ENCODE measurements at regions not wholly inside any gene's neighbourhood (a gene's known extent, or its start where the extent isn't known, plus 50 kb on each side); places are given as distances from the start of the nearest gene placed in this dataset.

DNA sequence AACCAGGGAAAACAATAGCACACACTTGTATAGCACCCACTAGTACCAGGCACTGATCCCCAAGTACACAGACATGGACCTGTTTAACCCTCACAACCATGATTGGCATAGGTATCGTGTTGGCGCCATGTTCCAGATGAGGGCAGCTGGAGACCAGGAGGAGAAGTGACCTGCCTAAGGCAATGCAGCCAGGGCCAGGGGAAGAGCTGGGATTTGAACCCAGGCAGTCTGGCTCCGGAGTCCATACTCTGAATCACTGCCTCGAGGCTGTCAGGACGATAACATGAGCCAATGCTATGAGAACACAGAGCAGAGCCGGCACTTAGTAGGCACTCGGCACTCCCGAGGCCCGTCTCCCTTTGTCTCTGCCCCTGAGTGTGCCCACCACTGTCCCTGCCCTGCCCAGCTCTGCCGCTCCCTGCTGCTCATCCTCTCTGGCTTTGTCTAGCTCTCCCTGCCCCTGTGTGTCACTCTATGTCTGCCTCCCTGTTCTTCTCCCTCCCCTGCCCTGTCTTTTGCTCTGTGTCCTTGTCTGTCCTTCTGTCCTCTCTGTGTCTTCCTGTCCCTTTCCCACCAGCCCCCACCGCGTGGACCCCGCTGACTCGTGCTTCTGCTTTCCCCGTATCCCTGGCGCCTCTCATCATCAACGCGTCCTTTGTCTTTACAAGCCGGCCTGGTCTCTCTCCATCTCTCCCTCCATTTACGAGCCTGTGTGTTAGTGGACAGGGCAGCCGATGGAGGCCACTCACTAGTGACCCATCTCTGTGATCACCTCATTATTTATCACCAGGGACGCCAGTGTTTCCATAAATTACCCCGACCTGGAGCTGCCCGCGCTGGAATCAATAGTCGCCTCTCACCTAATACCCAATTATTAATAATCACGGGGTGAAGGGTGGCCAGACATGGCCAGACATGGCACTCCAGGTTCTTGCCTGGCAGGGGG, 99.4 kb upstream of the MVB12B start:
- POLR2A ChIA-PET, result no interaction called here
- Histone ChIP-seq H3K27ac (ENCODE audit: control insufficient read depth, insufficient read depth) (no peak overlapping the region), H3K27me3 (replicated peaks in 1 of 2; ENCODE audit: control insufficient read depth in 2 of 2, insufficient read depth in 2 of 2, low read length in 1 of 2) (peaks cover 0 to 2% of the 10 kb centered on the region in 2 experiments; a peak in 1 of 4 replicates), H3K4me1 (ENCODE audit: control insufficient read depth, insufficient read depth, low read length) (no peaks in the 10 kb centered on the region), H2AFZ (ENCODE audit: control insufficient read depth, low read depth, low read length) (no peak overlapping the region), H3K79me2 (ENCODE audit: control insufficient read depth, insufficient read depth, low read length) (no peaks in the 10 kb centered on the region), H3K36me3 (ENCODE audit: control insufficient read depth in 2 of 2, insufficient read depth in 2 of 2, low read length in 1 of 2) (no peaks in the 10 kb centered on the region), H3K9ac (ENCODE audit: control insufficient read depth, insufficient read depth, low read length) (no peak overlapping the region), H3K9me3 (replicated peaks; ENCODE audit: control insufficient read depth, insufficient read depth, low read length) (no peaks in the 10 kb centered on the region; the same call in 2 of the 3 replicates), H3K4me3 (no peak overlapping the region), H3K4me2 (ENCODE audit: control insufficient read depth, insufficient read depth) (no peak overlapping the region), H4K20me1 (ENCODE audit: control insufficient read depth, insufficient read depth) (no peaks in the 10 kb centered on the region)
- BruUV-seq (replicated peaks), result no TSS peak
- CTCF ChIA-PET, result interaction anchor here (0.7 kb wide), 1 partner anchor 771 kb away, joined by 3 read pairs; no protein-coding TSS in a partner anchor
- FAIRE-seq (no peak), ATAC-seq (no peak), DNase-seq (ENCODE audit: low read depth, low spot score) (no peak)
- SMC1A ChIA-PET (ENCODE audit: uncharacterized antibody, unreplicated experiment), result no interaction called here
- RAD21 ChIA-PET (ENCODE audit: unreplicated experiment), result no interaction called here
- 46% methylated on average over 27 of the region's 27 CpGs for whole genome bisulfite sequencing (ENCODE audit: insufficient coverage, insufficient replicate concordance, low lambda C conversion rate, missing lambda C conversion rate)
- intact Hi-C loops (cut with micrococcal nuclease; ENCODE audit: unreplicated experiment) (no loop called here), in situ Hi-C loops (cut with MboI) (loop anchor here (10.0 kb wide), 1 partner anchor 672 kb away; no protein-coding TSS in a partner anchor)
- TF ChIP-seq, protein P1, sequence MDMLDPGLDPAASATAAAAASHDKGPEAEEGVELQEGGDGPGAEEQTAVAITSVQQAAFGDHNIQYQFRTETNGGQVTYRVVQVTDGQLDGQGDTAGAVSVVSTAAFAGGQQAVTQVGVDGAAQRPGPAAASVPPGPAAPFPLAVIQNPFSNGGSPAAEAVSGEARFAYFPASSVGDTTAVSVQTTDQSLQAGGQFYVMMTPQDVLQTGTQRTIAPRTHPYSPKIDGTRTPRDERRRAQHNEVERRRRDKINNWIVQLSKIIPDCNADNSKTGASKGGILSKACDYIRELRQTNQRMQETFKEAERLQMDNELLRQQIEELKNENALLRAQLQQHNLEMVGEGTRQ (IDR thresholded peaks at IDR 0.05; ENCODE audit: borderline replicate concordance, low read depth, low read length), result no peak
- TF ChIP-seq TBL1XR1 (IDR thresholded peaks at IDR 0.05; ENCODE audit: low read depth, low read length), result no peak
- TF ChIP-seq, protein P2, sequence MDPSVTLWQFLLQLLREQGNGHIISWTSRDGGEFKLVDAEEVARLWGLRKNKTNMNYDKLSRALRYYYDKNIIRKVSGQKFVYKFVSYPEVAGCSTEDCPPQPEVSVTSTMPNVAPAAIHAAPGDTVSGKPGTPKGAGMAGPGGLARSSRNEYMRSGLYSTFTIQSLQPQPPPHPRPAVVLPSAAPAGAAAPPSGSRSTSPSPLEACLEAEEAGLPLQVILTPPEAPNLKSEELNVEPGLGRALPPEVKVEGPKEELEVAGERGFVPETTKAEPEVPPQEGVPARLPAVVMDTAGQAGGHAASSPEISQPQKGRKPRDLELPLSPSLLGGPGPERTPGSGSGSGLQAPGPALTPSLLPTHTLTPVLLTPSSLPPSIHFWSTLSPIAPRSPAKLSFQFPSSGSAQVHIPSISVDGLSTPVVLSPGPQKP (IDR thresholded peaks at IDR 0.05; ENCODE audit: low read depth, low read length), result no peak
- TF ChIP-seq PAX8 (IDR thresholded peaks at IDR 0.05), result no peak
- TF ChIP-seq RFX5 (IDR thresholded peaks at IDR 0.05; ENCODE audit: low read depth, low read length), result no peak
- TF ChIP-seq NBN (IDR thresholded peaks at IDR 0.05), result no peak
- TF ChIP-seq TCF3 (IDR thresholded peaks at IDR 0.05; ENCODE audit: borderline replicate concordance, insufficient read depth, low read depth, low read length), result no peak
- no peak for TF ChIP-seq MEF2A (IDR thresholded peaks at IDR 0.05; ENCODE audit: insufficient read depth, low read depth, low read length)
- TF ChIP-seq EGR1 (IDR thresholded peaks at IDR 0.05; ENCODE audit: borderline replicate concordance in 1 of 2, low read depth in 2 of 2, low read length in 2 of 2), result no peak
- no peak for TF ChIP-seq IKZF1 (conservative IDR thresholded peaks at IDR 0.05)
- no peak for TF ChIP-seq ZZZ3 (IDR thresholded peaks at IDR 0.05; ENCODE audit: control insufficient read depth, insufficient read length, low read depth)
- TF ChIP-seq FOXM1 (IDR thresholded peaks at IDR 0.05; ENCODE audit: low read depth, low read length), result no peak
- no peak for TF ChIP-seq NFYB (IDR thresholded peaks at IDR 0.05; ENCODE audit: insufficient read depth, low read depth, low read length)
- no peak for TF ChIP-seq CBFB (IDR thresholded peaks at IDR 0.05; ENCODE audit: low read depth)
- no peak for TF ChIP-seq SP1 (IDR thresholded peaks at IDR 0.05; ENCODE audit: low read depth, low read length)
- TF ChIP-seq, protein P3, sequence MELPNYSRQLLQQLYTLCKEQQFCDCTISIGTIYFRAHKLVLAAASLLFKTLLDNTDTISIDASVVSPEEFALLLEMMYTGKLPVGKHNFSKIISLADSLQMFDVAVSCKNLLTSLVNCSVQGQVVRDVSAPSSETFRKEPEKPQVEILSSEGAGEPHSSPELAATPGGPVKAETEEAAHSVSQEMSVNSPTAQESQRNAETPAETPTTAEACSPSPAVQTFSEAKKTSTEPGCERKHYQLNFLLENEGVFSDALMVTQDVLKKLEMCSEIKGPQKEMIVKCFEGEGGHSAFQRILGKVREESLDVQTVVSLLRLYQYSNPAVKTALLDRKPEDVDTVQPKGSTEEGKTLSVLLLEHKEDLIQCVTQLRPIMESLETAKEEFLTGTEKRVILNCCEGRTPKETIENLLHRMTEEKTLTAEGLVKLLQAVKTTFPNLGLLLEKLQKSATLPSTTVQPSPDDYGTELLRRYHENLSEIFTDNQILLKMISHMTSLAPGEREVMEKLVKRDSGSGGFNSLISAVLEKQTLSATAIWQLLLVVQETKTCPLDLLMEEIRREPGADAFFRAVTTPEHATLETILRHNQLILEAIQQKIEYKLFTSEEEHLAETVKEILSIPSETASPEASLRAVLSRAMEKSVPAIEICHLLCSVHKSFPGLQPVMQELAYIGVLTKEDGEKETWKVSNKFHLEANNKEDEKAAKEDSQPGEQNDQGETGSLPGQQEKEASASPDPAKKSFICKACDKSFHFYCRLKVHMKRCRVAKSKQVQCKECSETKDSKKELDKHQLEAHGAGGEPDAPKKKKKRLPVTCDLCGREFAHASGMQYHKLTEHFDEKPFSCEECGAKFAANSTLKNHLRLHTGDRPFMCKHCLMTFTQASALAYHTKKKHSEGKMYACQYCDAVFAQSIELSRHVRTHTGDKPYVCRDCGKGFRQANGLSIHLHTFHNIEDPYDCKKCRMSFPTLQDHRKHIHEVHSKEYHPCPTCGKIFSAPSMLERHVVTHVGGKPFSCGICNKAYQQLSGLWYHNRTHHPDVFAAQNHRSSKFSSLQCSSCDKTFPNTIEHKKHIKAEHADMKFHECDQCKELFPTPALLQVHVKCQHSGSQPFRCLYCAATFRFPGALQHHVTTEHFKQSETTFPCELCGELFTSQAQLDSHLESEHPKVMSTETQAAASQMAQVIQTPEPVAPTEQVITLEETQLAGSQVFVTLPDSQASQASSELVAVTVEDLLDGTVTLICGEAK (IDR thresholded peaks at IDR 0.05; ENCODE audit: borderline replicate concordance), result no peak
- no peak for TF ChIP-seq POLR2A (IDR thresholded peaks at IDR 0.05; ENCODE audit: low read depth, low read length)
- no peak for TF ChIP-seq SPI1 (IDR thresholded peaks at IDR 0.05; ENCODE audit: borderline replicate concordance, insufficient read depth, low read depth, low read length)
- no peak for TF ChIP-seq YBX1 (IDR thresholded peaks at IDR 0.05)

Data from GM12878 (cell line).